NB4 (cell line): ENCODE measurements at regions not wholly inside any gene's neighbourhood (a gene's known extent, or its start where the extent isn't known, plus 50 kb on each side); places are given as distances from the start of the nearest gene placed in this dataset.

Experiments used
- DNase-seq: peaks from one replicate; pipeline ENCODE4 v3.0.0; 2010; ENCODE audit warnings: low read depth
- H3K4me3 ChIP-seq: one replicate; pipeline ENCODE4 v1.5.1; 2011; ENCODE audit warnings: mild to moderate bottlenecking, low read depth, low read length, moderate library complexity
- CTCF ChIP-seq: IDR thresholded peaks from one replicate; pipeline ENCODE4 v1.5.1; 2012; ENCODE audit warnings: low read depth, low read length
- MAX ChIP-seq: IDR thresholded peaks from 2 replicates; pipeline ENCODE4 v1.6.1; 2011; ENCODE audit warnings: low read depth, low read length
- MYC ChIP-seq: IDR thresholded peaks from 2 replicates; pipeline ENCODE4 v1.6.1; 2011; ENCODE audit warnings: low read depth, low read length
- POLR2A ChIP-seq: IDR thresholded peaks from 2 replicates; pipeline ENCODE4 v1.6.1; 2011; ENCODE audit warnings: mild to moderate bottlenecking; ENCODE audit not compliant: insufficient read length; ENCODE audit errors: extremely low read depth

GRCh38 chr7:156125841-156126730 is 313.8 kb upstream of the SHH start:
- TF ChIP-seq MYC (no peak), CTCF (no peak), MAX (no peak)
- no peak for DNase-seq
- no peak overlapping the region for H3K4me3 ChIP-seq

- TF ChIP-seq POLR2A (no peak), MYC (no peak), MAX (no peak), CTCF (no peak)
- no peak overlapping the region for H3K4me3 ChIP-seq
- no peak for DNase-seq
These were observed 312.1 kb upstream of the SHH start for GRCh38 chr7:156124356-156124755.

GRCh38 chr7:156123362-156123761 is 311.1 kb upstream of the SHH start:
- no peak for TF ChIP-seq POLR2A
- no peak for TF ChIP-seq CTCF
- no peak for TF ChIP-seq MYC
- no peak for TF ChIP-seq MAX
- no peak overlapping the region for H3K4me3 ChIP-seq
- DNase-seq, result no peak

- no peak for DNase-seq
- no peak overlapping the region for H3K4me3 ChIP-seq
- TF ChIP-seq CTCF (no peak), POLR2A (no peak), MYC (no peak), MAX (no peak)
These were observed 310.6 kb upstream of the SHH start for GRCh38 chr7:156122752-156123354.

GRCh38 chr7:156121956-156122355 is 309.7 kb upstream of the SHH start:
- H3K4me3 ChIP-seq, result no peak overlapping the region
- TF ChIP-seq MYC (no peak), MAX (no peak), CTCF (no peak), POLR2A (no peak)
- DNase-seq, result no peak
